Stomach (tissue), 4 donors: ENCODE measurements at regions not wholly inside any gene's neighbourhood (a gene's known extent, or its start where the extent isn't known, plus 50 kb on each side); places are given as distances from the start of the nearest gene placed in this dataset.

Experiments
- EP300 ChIP-seq: sonication (generic); formaldehyde crosslinking; IDR thresholded peaks from one replicate; pipeline ENCODE4 v1.6.1; 2017; ENCODE audit warnings: antibody characterized with exemption
- POLR2A ChIP-seq, 4 donors: fragments of 450-650 bp; IDR thresholded peaks; one replicate each; pipeline ENCODE4 v1.6.1; 2016; ENCODE audit warnings: antibody characterized with exemption in 4 of 4, control low read depth in 2 of 4, mild to moderate bottlenecking in 1 of 4, moderate library complexity in 1 of 4
- TF ChIP-seq, protein P1 (sequence below), 7 experiments: fragments of 450-650 bp in 4 of 7; fragments of 200-600 bp in 3 of 7; sonication (generic) in 3 of 7; IDR thresholded peaks; one replicate each; pipeline ENCODE4 v1.5.1; 2016 to 2019; ENCODE audit warnings: antibody characterized with exemption in 7 of 7, control low read depth in 2 of 7, mild to moderate bottlenecking in 1 of 7

DNA sequence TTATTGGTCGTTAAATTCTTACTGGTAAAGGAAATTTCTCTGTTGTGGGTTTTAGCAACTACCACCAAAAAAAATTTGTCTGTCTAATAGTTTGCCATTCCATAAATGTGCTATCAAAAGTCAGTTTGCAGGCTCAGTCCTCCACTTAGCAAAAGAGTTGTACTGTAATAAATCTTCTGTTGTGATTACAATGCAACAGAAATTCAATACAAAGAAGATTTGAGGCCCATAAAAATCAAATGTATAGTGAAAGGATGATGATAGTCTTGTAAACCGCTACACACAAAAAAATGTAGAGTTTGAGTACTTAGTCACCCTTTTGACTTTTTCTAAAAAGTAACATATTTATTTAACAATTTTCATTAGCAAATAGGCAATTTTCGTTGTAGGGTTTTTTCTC is 251.7 kb downstream of the VGLL3 start:
- TF ChIP-seq, protein P1, sequence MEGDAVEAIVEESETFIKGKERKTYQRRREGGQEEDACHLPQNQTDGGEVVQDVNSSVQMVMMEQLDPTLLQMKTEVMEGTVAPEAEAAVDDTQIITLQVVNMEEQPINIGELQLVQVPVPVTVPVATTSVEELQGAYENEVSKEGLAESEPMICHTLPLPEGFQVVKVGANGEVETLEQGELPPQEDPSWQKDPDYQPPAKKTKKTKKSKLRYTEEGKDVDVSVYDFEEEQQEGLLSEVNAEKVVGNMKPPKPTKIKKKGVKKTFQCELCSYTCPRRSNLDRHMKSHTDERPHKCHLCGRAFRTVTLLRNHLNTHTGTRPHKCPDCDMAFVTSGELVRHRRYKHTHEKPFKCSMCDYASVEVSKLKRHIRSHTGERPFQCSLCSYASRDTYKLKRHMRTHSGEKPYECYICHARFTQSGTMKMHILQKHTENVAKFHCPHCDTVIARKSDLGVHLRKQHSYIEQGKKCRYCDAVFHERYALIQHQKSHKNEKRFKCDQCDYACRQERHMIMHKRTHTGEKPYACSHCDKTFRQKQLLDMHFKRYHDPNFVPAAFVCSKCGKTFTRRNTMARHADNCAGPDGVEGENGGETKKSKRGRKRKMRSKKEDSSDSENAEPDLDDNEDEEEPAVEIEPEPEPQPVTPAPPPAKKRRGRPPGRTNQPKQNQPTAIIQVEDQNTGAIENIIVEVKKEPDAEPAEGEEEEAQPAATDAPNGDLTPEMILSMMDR (IDR thresholded peaks at IDR 0.05) = no peak
- TF ChIP-seq EP300 = no peak
- TF ChIP-seq POLR2A (IDR thresholded peaks at IDR 0.05) = no peak
